B cell (primary cell): ENCODE measurements at regions not wholly inside any gene's neighbourhood (a gene's known extent, or its start where the extent isn't known, plus 50 kb on each side); places are given as distances from the start of the nearest gene placed in this dataset.

Experiments used
- ATAC-seq: fragments of 200-7000 bp; cut with Tn5 transposase; one replicate; pipeline ENCODE4 v1.10.0; 2021; ENCODE audit warnings: low read depth, mild to moderate bottlenecking, moderate number of reproducible peaks, moderate library complexity
- CTCF ChIA-PET: fragments of 350-600 bp; sonication (Branson Sonifier 250); formaldehyde crosslinking; loops from one replicate; lab custom pipeline; 2021; ENCODE audit warnings: antibody characterized with exemption, inconsistent platforms; lab: Charles Lee
- POLR2A ChIA-PET: fragments of 350-600 bp; sonication (Branson Sonifier 250); formaldehyde crosslinking; loops from one replicate; lab custom pipeline; 2021; ENCODE audit warnings: antibody characterized with exemption; lab: Charles Lee
- DNase-seq: peaks from one replicate; pipeline ENCODE4 v3.0.0; 2013
- H2AFZ ChIP-seq: 2 replicates; pipeline ENCODE4 v1.6.1; 2012; ENCODE audit warnings: mild to moderate bottlenecking, low read depth, low read length; ENCODE audit not compliant: insufficient read depth, poor library complexity, severe bottlenecking
- H3K27ac ChIP-seq, 2 donors: 1 replicate in 1 of 2; 2 replicates in 1 of 2; pipeline ENCODE4 v1.5.1; 2012 to 2013; ENCODE audit warnings: low read length in 2 of 2, mild to moderate bottlenecking in 2 of 2, moderate library complexity in 1 of 2
- H3K27me3 ChIP-seq, 4 experiments: fragments of 200-600 bp in 1 of 4; sonication (generic) in 1 of 4; replicated peaks in 1 of 4; 1 replicate in 2 of 4; 2 replicates in 2 of 4; pipeline versions ENCODE4 v1.6.1 to v1.7.0; 2013 to 2016; ENCODE audit warnings: low read length in 3 of 4, mild to moderate bottlenecking in 2 of 4, mixed read lengths in 1 of 4, moderate library complexity in 1 of 4; ENCODE audit not compliant: insufficient read depth in 4 of 4, control insufficient read depth in 3 of 4; ENCODE audit errors: control extremely low read depth in 1 of 4
- H3K36me3 ChIP-seq, 2 experiments: replicated peaks in 1 of 2; 1 replicate in 1 of 2; 2 replicates in 1 of 2; pipeline versions ENCODE4 v1.6.1 to v1.7.1; 2013; ENCODE audit warnings: low read length in 1 of 2; ENCODE audit not compliant: insufficient read depth in 2 of 2, control insufficient read depth in 1 of 2; ENCODE audit errors: control extremely low read depth in 1 of 2, extremely low read depth in 1 of 2
- H3K4me1 ChIP-seq, 2 donors: fragments of 200-600 bp in 1 of 2; sonication (generic) in 1 of 2; 1 replicate in 1 of 2; 2 replicates in 1 of 2; pipeline versions ENCODE4 v1.5.1 to v1.6.1; 2013 to 2017; ENCODE audit warnings: low read length in 2 of 2; ENCODE audit not compliant: control insufficient read depth in 2 of 2, insufficient read depth in 2 of 2
- H3K4me2 ChIP-seq: replicated peaks from 2 replicates; pipeline ENCODE3; 2012; ENCODE audit warnings: mild to moderate bottlenecking, low read depth, low read length; ENCODE audit not compliant: poor library complexity, severe bottlenecking
- H3K4me3 ChIP-seq, 5 experiments: fragments of 200-600 bp in 1 of 5; sonication (generic) in 1 of 5; 1 replicate in 3 of 5; 2 replicates in 2 of 5; pipeline versions ENCODE4 v1.5.1 to v1.7.0; 2011 to 2016; ENCODE audit warnings: low read length in 4 of 5, mild to moderate bottlenecking in 4 of 5, low read depth in 2 of 5, control low read depth in 1 of 5, moderate library complexity in 1 of 5; ENCODE audit not compliant: insufficient read depth in 1 of 5; ENCODE audit errors: control extremely low read depth in 1 of 5, extremely low read depth in 1 of 5
- H3K79me2 ChIP-seq: fragments of 200-600 bp; sonication (generic); one replicate; pipeline ENCODE4 v1.6.0; 2016; ENCODE audit warnings: low read length; ENCODE audit not compliant: control insufficient read depth, insufficient read depth
- H3K9ac ChIP-seq: fragments of 200-600 bp; sonication (generic); 2 replicates; pipeline ENCODE4 v1.6.1; 2017; ENCODE audit warnings: mild to moderate bottlenecking, low read length, moderate library complexity
- H3K9me3 ChIP-seq, 3 donors: one replicate each; pipeline versions ENCODE4 v1.6.1 to v1.7.1; 2013; ENCODE audit warnings: low read length in 2 of 3; ENCODE audit not compliant: control insufficient read depth in 2 of 3, insufficient read depth in 1 of 3; ENCODE audit errors: control extremely low read depth in 1 of 3
- H4K20me1 ChIP-seq: 2 replicates; pipeline ENCODE4 v1.6.0; 2012; ENCODE audit warnings: mild to moderate bottlenecking, low read length; ENCODE audit not compliant: insufficient read depth, control insufficient read depth, poor library complexity, severe bottlenecking
- H3K27ac Mint-ChIP-seq: one replicate; pipeline ENCODE4 v1.8.0; 2021; ENCODE audit warnings: mixed read lengths
- H3K27me3 Mint-ChIP-seq: one replicate; pipeline ENCODE4 v1.8.0; 2021; ENCODE audit warnings: mixed read lengths
- H3K4me1 Mint-ChIP-seq: one replicate; pipeline ENCODE4 v1.8.0; 2021; ENCODE audit warnings: mixed read lengths
- H3K4me3 Mint-ChIP-seq: one replicate; pipeline ENCODE4 v1.8.0; 2021; ENCODE audit warnings: mixed read lengths
- H3K9me3 Mint-ChIP-seq: one replicate; pipeline ENCODE4 v1.8.0; 2022; ENCODE audit warnings: mixed read lengths; ENCODE audit not compliant: insufficient read depth
- EZH2 ChIP-seq: IDR thresholded peaks from 2 replicates; pipeline ENCODE4 v1.6.1; 2012; ENCODE audit warnings: borderline replicate concordance, low read depth, mild to moderate bottlenecking, moderate library complexity, low read length; ENCODE audit not compliant: insufficient read depth, poor library complexity, severe bottlenecking
- WGBS: methylation state at CpG from one replicate; pipeline ENCODE4 v1.1.5; 2013; ENCODE audit warnings: missing lambda C conversion rate; ENCODE audit not compliant: insufficient coverage; 5-methylcytosine and 5-hydroxymethylcytosine counted together
- intact Hi-C: fragments of 100-400 bp; cut with micrococcal nuclease; formaldehyde crosslinking; loops from one replicate; pipeline ENCODE4 v1.10.0; 2022
- TF ChIP-seq, protein P1 (sequence below): fragments of 200-600 bp; IDR thresholded peaks from one replicate; pipeline ENCODE4 v1.8.0; 2022; ENCODE audit warnings: antibody characterized with exemption, mild to moderate bottlenecking

DNA sequence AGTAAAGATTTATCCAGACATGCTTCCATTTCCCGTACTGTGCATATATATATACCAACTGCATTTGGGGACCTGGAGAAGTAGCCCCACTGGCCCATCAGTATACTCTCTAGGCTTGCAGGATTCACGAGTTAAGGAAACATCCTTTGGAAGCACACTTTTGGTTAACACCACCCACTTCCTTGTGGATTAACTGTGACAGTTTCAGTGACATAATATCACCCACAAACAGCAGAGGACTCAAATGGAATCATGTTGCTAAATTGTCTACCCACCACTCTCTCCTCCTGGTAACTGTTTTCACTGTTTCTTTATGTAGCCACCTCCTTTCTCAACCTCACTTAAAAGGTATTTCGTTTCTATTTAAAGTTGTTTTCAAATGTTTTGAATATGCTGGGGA lies 55.0 kb downstream of the PROKR2 start:
- no peak overlapping the region for H3K27ac Mint-ChIP-seq
- no peak for ATAC-seq
- intact Hi-C loops = no loop called here

GRCh38 chr20:5260889-5261288 lies 55.9 kb downstream of the PROKR2 start:
- intact Hi-C loops = no loop called here
- POLR2A ChIA-PET = no interaction called here

More for the DNA sequence above, 55.0 kb downstream of the PROKR2 start:
- H3K36me3 ChIP-seq = no peaks in the 10 kb centered on the region
- no peak overlapping the region for H2AFZ ChIP-seq
- DNase-seq = no peak
- no peak overlapping the region for H3K9ac ChIP-seq
- H3K4me1 Mint-ChIP-seq = peaks cover 3% of the 10 kb centered on the region
- H3K4me1 ChIP-seq = no peaks in the 10 kb centered on the region
- H3K4me2 ChIP-seq = no peak overlapping the region
- no peak overlapping the region for H3K4me3 Mint-ChIP-seq
- no peaks in the 10 kb centered on the region for H3K9me3 ChIP-seq
- no peak overlapping the region for H3K4me3 ChIP-seq
- ChIA-PET POLR2A (no interaction called here), CTCF (no interaction called here)
- peaks cover 34% of the 10 kb centered on the region for H3K27me3 Mint-ChIP-seq
- no peaks in the 10 kb centered on the region for H3K79me2 ChIP-seq
- TF ChIP-seq EZH2 = no peak
- TF ChIP-seq, protein P1, sequence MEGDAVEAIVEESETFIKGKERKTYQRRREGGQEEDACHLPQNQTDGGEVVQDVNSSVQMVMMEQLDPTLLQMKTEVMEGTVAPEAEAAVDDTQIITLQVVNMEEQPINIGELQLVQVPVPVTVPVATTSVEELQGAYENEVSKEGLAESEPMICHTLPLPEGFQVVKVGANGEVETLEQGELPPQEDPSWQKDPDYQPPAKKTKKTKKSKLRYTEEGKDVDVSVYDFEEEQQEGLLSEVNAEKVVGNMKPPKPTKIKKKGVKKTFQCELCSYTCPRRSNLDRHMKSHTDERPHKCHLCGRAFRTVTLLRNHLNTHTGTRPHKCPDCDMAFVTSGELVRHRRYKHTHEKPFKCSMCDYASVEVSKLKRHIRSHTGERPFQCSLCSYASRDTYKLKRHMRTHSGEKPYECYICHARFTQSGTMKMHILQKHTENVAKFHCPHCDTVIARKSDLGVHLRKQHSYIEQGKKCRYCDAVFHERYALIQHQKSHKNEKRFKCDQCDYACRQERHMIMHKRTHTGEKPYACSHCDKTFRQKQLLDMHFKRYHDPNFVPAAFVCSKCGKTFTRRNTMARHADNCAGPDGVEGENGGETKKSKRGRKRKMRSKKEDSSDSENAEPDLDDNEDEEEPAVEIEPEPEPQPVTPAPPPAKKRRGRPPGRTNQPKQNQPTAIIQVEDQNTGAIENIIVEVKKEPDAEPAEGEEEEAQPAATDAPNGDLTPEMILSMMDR = no peak
- H3K27ac ChIP-seq = no peak overlapping the region
- no peaks in the 10 kb centered on the region for H4K20me1 ChIP-seq
- WGBS = 67% methylated on average over 2 of the region's 3 CpGs
- H3K9me3 Mint-ChIP-seq = no peaks in the 10 kb centered on the region
- H3K27me3 ChIP-seq = no peaks in the 10 kb centered on the region

More at GRCh38 chr20:5260889-5261288, 55.9 kb downstream of the PROKR2 start:
- Histone ChIP-seq H3K36me3 (no peaks in the 10 kb centered on the region), H3K79me2 (no peaks in the 10 kb centered on the region), H3K27ac (no peak overlapping the region), H3K4me3 (no peak overlapping the region), H4K20me1 (no peaks in the 10 kb centered on the region), H3K4me2 (no peak overlapping the region), H3K9ac (no peak overlapping the region), H3K4me1 (no peaks in the 10 kb centered on the region), H3K9me3 (no peaks in the 10 kb centered on the region), H2AFZ (no peak overlapping the region), H3K27me3 (no peaks in the 10 kb centered on the region)
- H3K27ac Mint-ChIP-seq = no peak overlapping the region
- DNase-seq = no peak
- no peak for ATAC-seq
- H3K27me3 Mint-ChIP-seq = peaks cover 39% of the 10 kb centered on the region
- CTCF ChIA-PET = interaction anchor here (0.6 kb wide), 1 partner anchor 169 kb away, joined by 3 read pairs; no protein-coding TSS in a partner anchor
- TF ChIP-seq EZH2 = no peak
- TF ChIP-seq, protein P1 = no peak
- no CpG with 5 or more reads among the region's 2 CpGs for WGBS
- no peak overlapping the region for H3K4me3 Mint-ChIP-seq
- H3K4me1 Mint-ChIP-seq = peaks cover 3% of the 10 kb centered on the region
- H3K9me3 Mint-ChIP-seq = no peaks in the 10 kb centered on the region
